ENCODE measurements at regions not wholly inside any gene's neighbourhood (a gene's known extent, or its start where the extent isn't known, plus 50 kb on each side); places are given as distances from the start of the nearest gene placed in this dataset.

DNA sequence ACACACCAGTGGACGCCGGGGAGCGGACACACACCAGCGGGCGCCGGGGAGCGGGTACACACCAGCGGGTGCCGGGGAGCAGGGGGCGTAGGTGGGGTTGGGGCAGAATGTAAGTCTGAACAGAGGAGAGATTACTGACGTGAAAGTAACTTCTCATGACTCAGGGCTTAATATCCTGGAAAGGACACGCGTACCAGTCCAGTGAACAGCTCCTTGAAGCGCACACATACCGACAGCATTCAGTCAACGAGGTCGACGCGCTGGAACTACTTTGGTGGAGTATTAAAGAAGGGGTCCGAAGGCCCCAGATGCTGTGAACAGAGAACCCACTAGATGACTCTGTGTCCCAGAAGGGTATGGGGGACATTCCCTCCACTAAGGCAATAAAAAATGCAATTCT lies 129.6 kb downstream of the ENGASE start:
- Histone ChIP-seq H3K27me3 (peaks cover 0 to 80% (median 8%) of the 10 kb centered on the region in 9 donors), H3K4me3 (no peak overlapping the region), H3K27ac (no peak overlapping the region), H3K4me1 (no peaks in the 10 kb centered on the region), H3K36me3 (no peaks in the 10 kb centered on the region), H3K9me3 (no peaks in the 10 kb centered on the region)
- ATAC-seq: no peak
- TF ChIP-seq POLR2A (IDR thresholded peaks at IDR 0.05): no peak
- no peak for TF ChIP-seq CTCF (IDR thresholded peaks at IDR 0.05)
- no peak for DNase-seq
- intact Hi-C loops (cut with DNase I): no loop called here
- WGBS, 4 donors: 93 to 94% (median 93%) methylated on average over 20 of the region's 20 CpGs

DNA sequence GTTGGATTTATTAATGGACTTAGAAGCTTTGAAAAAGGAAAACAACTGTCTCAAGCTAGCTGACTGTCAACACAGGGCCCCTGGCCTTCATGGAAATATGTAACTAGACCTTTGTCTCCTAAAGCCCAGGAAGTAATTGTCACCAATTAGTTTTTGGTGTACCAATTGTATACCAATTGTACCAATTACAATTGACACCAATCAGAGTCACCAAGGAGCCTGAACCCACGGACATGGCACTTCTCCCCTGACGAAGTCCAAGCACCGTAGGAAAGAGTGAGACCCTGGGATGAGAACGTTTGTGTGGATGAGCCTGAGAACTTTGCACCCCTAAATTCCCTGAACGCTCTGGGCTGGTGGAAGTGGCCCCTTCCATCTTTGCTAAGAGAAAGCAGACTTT lies 129.0 kb downstream of the ENGASE start:
- Histone ChIP-seq H3K9me3 (no peaks in the 10 kb centered on the region), H3K27me3 (peaks cover 0 to 80% (median 8%) of the 10 kb centered on the region in 9 donors), H3K4me1 (no peaks in the 10 kb centered on the region), H3K36me3 (no peaks in the 10 kb centered on the region), H3K4me3 (no peak overlapping the region), H3K27ac (no peak overlapping the region)
- 76 to 83% (median 80%) methylated on average over 5 of the region's 5 CpGs for WGBS, 4 donors
- no peak for ATAC-seq
- no peak for DNase-seq
- TF ChIP-seq POLR2A (IDR thresholded peaks at IDR 0.05) (no peak), CTCF (IDR thresholded peaks at IDR 0.05) (no peak)
- intact Hi-C loops (cut with DNase I): no loop called here

DNA sequence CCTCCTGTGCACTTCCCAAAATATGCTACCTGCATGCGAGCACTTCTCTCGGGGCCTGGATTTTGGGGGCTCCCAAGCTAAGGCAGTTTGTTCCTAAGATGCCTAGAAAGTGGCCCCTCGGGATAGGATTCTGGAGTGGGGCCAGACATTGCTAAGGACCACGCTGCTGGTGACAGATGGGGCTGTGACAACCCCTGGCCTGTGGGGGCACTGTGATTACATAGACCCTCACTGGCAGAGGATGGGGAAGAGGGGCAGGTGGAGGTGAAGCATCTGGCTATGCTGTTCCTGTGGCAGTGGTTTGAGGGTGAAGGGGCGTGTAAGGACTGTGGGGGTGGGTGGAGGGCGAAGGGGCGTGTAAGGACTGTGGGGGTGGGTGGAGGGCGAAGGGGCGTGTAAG lies 128.4 kb downstream of the ENGASE start:
- no peak overlapping the region for H3K4me3 ChIP-seq
- intact Hi-C loops (cut with DNase I): no loop called here
- H3K9me3 ChIP-seq: no peaks in the 10 kb centered on the region
- H3K27me3 ChIP-seq: peaks cover 0 to 81% (median 8%) of the 10 kb centered on the region in 9 donors
- DNase-seq (no peak), ATAC-seq (no peak)
- TF ChIP-seq CTCF (IDR thresholded peaks at IDR 0.05) (no peak), POLR2A (IDR thresholded peaks at IDR 0.05) (no peak)
- H3K36me3 ChIP-seq: no peaks in the 10 kb centered on the region
- H3K4me1 ChIP-seq: no peaks in the 10 kb centered on the region
- WGBS, 4 donors: 59 to 81% (median 74%) methylated on average over 6 to 9 of the region's 9 CpGs
- H3K27ac ChIP-seq: no peak overlapping the region

GRCh38 chr17:79202480-79202879 lies 127.9 kb downstream of the ENGASE start:
- no peaks in the 10 kb centered on the region for H3K9me3 ChIP-seq

More at GRCh38 chr17:79202480-79202879, 127.9 kb downstream of the ENGASE start:
- H3K27ac ChIP-seq: no peak overlapping the region
- H3K4me1 ChIP-seq: no peaks in the 10 kb centered on the region
- H3K36me3 ChIP-seq: no peaks in the 10 kb centered on the region
- TF ChIP-seq CTCF (IDR thresholded peaks at IDR 0.05): no peak
- no peak for TF ChIP-seq POLR2A (IDR thresholded peaks at IDR 0.05)
- DNase-seq: no peak
- H3K4me3 ChIP-seq: no peak overlapping the region
- no peak for ATAC-seq
- peaks cover 0 to 76% (median 8%) of the 10 kb centered on the region in 9 donors for H3K27me3 ChIP-seq
- 46 to 62% (median 58%) methylated on average over 12 of the region's 12 CpGs for WGBS, 4 donors
- intact Hi-C loops (cut with DNase I): no loop called here
